GM10248 (cell line): ENCODE measurements at regions not wholly inside any gene's neighbourhood (a gene's known extent, or its start where the extent isn't known, plus 50 kb on each side); places are given as distances from the start of the nearest gene placed in this dataset.

Experiments
- CTCF ChIA-PET: fragments of 300-600 bp; sonication (Branson Sonifier 250); formaldehyde crosslinking; extraction: SDS; loops from one replicate; lab custom pipeline; 2021; ENCODE audit warnings: antibody characterized with exemption; lab: Yijun Ruan, JAX
- POLR2A ChIA-PET: fragments of 350-650 bp; sonication (Branson Sonifier 250); formaldehyde crosslinking; extraction: SDS; loops from one replicate; lab custom pipeline; 2020; ENCODE audit warnings: antibody characterized with exemption; lab: Yijun Ruan, JAX
- DNase-seq: peaks from one replicate; pipeline ENCODE4 v3.0.0; 2012; ENCODE audit errors: extremely low spot score
- CTCF ChIP-seq: IDR thresholded peaks from 2 replicates; pipeline ENCODE4 v1.5.1; 2012; ENCODE audit warnings: mild to moderate bottlenecking, low read depth; ENCODE audit errors: extremely low read depth, missing control alignments, control extremely low read depth

- ChIA-PET CTCF (no interaction called here), POLR2A (no interaction called here)
- TF ChIP-seq CTCF: no peak
- no peak for DNase-seq
Measured at GRCh38 chr3:188000361-188000861, 153.5 kb upstream of the LPP start.

- ChIA-PET POLR2A (no interaction called here), CTCF (no interaction called here)
Measured at GRCh38 chr3:188001093-188001492, 152.9 kb upstream of the LPP start.

GRCh38 chr3:188001926-188002325 lies 152.0 kb upstream of the LPP start:
- no peak for TF ChIP-seq CTCF
- POLR2A ChIA-PET: no interaction called here
- DNase-seq: no peak
- CTCF ChIA-PET: no interaction called here

More at GRCh38 chr3:188001093-188001492, 152.9 kb upstream of the LPP start:
- no peak for DNase-seq
- no peak for TF ChIP-seq CTCF

- no peak for DNase-seq
- no peak for TF ChIP-seq CTCF
- ChIA-PET CTCF (no interaction called here), POLR2A (no interaction called here)
Measured at GRCh38 chr3:188002626-188003138, 151.3 kb upstream of the LPP start.

- TF ChIP-seq CTCF: no peak
- ChIA-PET POLR2A (no interaction called here), CTCF (no interaction called here)
- no peak for DNase-seq
Measured at GRCh38 chr3:188003188-188004171, 150.5 kb upstream of the LPP start.

GRCh38 chr3:188006726-188007393 lies 147.1 kb upstream of the LPP start:
- CTCF ChIA-PET: interaction anchor here (1.0 kb wide), 1 partner anchor 268 kb away, joined by 3 read pairs; no protein-coding TSS in a partner anchor
- TF ChIP-seq CTCF: no peak
- DNase-seq: no peak
- POLR2A ChIA-PET: no interaction called here
